IgD-negative memory B cell (primary cell): ENCODE measurements at regions not wholly inside any gene's neighbourhood (a gene's known extent, or its start where the extent isn't known, plus 50 kb on each side); places are given as distances from the start of the nearest gene placed in this dataset.
"Not testable (repeated sequence)": the region's sequence is repeated elsewhere in the genome, so short reads cannot be mapped to it uniquely, and the experiment has no call there.

Experiments used
- H3K27ac Mint-ChIP-seq, 3 donors: one replicate each; pipeline ENCODE4 v1.8.0; 2020 to 2022; ENCODE audit warnings: mild to moderate bottlenecking in 3 of 3, mixed read lengths in 3 of 3, moderate library complexity in 1 of 3
- H3K27me3 Mint-ChIP-seq: one replicate; pipeline ENCODE4 v1.8.0; 2021; ENCODE audit warnings: mixed read lengths
- H3K36me3 Mint-ChIP-seq: one replicate; pipeline ENCODE4 v1.8.0; 2020; ENCODE audit warnings: mild to moderate bottlenecking, mixed read lengths
- H3K4me1 Mint-ChIP-seq, 3 donors: one replicate each; pipeline ENCODE4 v1.8.0; 2020 to 2022; ENCODE audit warnings: mixed read lengths in 3 of 3, mild to moderate bottlenecking in 1 of 3
- H3K4me3 Mint-ChIP-seq, 4 donors: one replicate each; pipeline ENCODE4 v1.8.0; 2020 to 2022; ENCODE audit warnings: mild to moderate bottlenecking in 4 of 4, mixed read lengths in 4 of 4, moderate library complexity in 3 of 4
- H3K9me3 Mint-ChIP-seq, 3 donors: one replicate each; pipeline ENCODE4 v1.8.0; 2020 to 2021; ENCODE audit warnings: mixed read lengths in 3 of 3, mild to moderate bottlenecking in 1 of 3

DNA sequence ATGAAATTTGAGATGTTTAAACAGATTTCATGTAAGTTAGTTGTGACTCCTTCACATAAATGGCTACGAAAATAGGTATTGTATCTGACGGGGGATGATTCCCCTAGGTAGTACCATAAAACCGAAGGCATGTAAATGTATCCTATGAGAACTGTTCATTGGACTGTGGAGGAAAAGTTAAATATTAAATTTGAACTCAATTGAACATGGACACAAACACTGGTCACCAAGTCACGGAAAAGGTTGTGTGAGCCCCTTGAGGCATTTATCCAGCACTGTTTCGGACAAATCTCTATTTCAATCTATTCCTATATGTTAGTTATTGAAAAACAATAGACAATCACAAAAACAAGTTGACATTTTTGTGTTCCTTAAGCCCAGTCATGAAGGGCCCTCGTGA, 1014.3 kb upstream of the NOVA1 start:
- H3K4me1 Mint-ChIP-seq, result no peaks in the 10 kb centered on the region
- H3K36me3 Mint-ChIP-seq, result no peaks in the 10 kb centered on the region
- no peak overlapping the region for H3K4me3 Mint-ChIP-seq
- no peak overlapping the region for H3K27ac Mint-ChIP-seq
- peaks cover 0 to 11% (median 0%) of the 10 kb centered on the region in 3 donors for H3K9me3 Mint-ChIP-seq
- no peaks in the 10 kb centered on the region for H3K27me3 Mint-ChIP-seq

DNA sequence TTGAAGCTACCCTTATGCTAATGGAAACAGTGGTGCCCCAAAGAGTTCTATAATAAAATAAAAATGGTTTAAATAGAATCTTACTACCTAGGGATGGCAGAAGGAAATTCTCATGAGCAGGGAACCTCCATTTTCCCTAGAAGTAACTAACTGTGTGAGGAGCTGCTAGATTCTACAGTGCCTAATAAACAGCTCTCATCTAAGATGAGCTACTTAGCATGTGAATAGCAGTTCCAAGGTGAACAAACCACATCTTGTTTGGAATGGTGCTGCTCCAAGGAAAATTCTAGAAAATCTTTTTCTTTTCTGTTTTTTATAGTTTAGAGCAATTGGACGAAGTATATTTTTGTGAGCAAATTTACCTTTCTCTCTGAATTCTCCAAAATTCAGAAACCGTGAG, 1015.3 kb upstream of the NOVA1 start:
- Mint-ChIP-seq H3K4me1 (no peaks in the 10 kb centered on the region), H3K27ac (no peak overlapping the region), H3K27me3 (no peaks in the 10 kb centered on the region), H3K4me3 (no peak overlapping the region), H3K9me3 (peaks cover 0 to 10% (median 0%) of the 10 kb centered on the region in 3 donors), H3K36me3 (no peaks in the 10 kb centered on the region)

GRCh38 chr14:27623782-27624181, 1025.9 kb upstream of the NOVA1 start:
- H3K4me1 Mint-ChIP-seq, result peaks cover 0 to 2% (median 0%) of the 10 kb centered on the region in 3 donors
- H3K27ac Mint-ChIP-seq, result no peak overlapping the region
- no peak overlapping the region for H3K4me3 Mint-ChIP-seq
- H3K27me3 Mint-ChIP-seq, result no peaks in the 10 kb centered on the region
- H3K36me3 Mint-ChIP-seq, result no peaks in the 10 kb centered on the region
- peaks cover 5 to 17% (median 9%) of the 10 kb centered on the region in 3 donors for H3K9me3 Mint-ChIP-seq

- no peaks in the 10 kb centered on the region for H3K4me1 Mint-ChIP-seq
- H3K9me3 Mint-ChIP-seq, result peaks cover 2 to 7% (median 3%) of the 10 kb centered on the region in 3 donors
- no peaks in the 10 kb centered on the region for H3K27me3 Mint-ChIP-seq
Observed at GRCh38 chr14:27634056-27634970, 1036.5 kb upstream of the NOVA1 start.

DNA sequence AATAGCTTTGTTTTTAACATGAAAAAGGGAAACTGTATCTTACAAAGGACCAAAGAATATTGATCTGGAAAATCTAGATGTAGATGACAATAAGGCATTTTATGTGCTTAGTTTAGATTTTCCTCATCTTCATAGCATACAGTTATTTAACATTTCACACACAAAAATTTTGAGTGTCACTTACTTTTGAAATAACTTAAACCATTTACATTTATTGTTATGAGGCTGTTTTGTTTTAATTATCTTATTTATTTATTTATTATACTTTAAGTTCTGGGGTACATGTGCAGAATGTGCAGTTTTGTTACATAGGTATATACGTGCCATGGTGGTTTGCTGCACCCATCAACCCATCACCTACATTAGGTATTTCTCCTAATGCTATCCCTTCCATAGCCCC, 1042.9 kb upstream of the NOVA1 start:
- not testable (repeated sequence) for H3K36me3 Mint-ChIP-seq, H3K27ac Mint-ChIP-seq, H3K27me3 Mint-ChIP-seq, H3K9me3 Mint-ChIP-seq, H3K4me3 Mint-ChIP-seq, H3K4me1 Mint-ChIP-seq

More at GRCh38 chr14:27634056-27634970, 1036.5 kb upstream of the NOVA1 start:
- Mint-ChIP-seq H3K4me3 (no peak overlapping the region), H3K27ac (no peak overlapping the region), H3K36me3 (no peaks in the 10 kb centered on the region)

GRCh38 chr14:27642251-27642866, 1044.5 kb upstream of the NOVA1 start:
- no peak overlapping the region for H3K4me3 Mint-ChIP-seq
- H3K27me3 Mint-ChIP-seq, result no peaks in the 10 kb centered on the region
- H3K4me1 Mint-ChIP-seq, result no peaks in the 10 kb centered on the region
- H3K36me3 Mint-ChIP-seq, result no peaks in the 10 kb centered on the region
- no peak overlapping the region for H3K27ac Mint-ChIP-seq
- peaks cover 0 to 2% (median 0%) of the 10 kb centered on the region in 3 donors for H3K9me3 Mint-ChIP-seq

- Mint-ChIP-seq H3K4me3 (no peak overlapping the region), H3K27ac (no peak overlapping the region), H3K27me3 (no peaks in the 10 kb centered on the region), H3K36me3 (peaks cover 5% of the 10 kb centered on the region), H3K4me1 (peaks cover 0 to 2% (median 0%) of the 10 kb centered on the region in 3 donors), H3K9me3 (peaks cover 11 to 28% (median 14%) of the 10 kb centered on the region in 3 donors)
Observed at GRCh38 chr14:27660683-27661082, 1062.8 kb upstream of the NOVA1 start.

- H3K4me1 Mint-ChIP-seq, result no peaks in the 10 kb centered on the region
- no peak overlapping the region for H3K27ac Mint-ChIP-seq
- peaks cover 3% of the 10 kb centered on the region for H3K36me3 Mint-ChIP-seq
- peaks cover 10 to 19% (median 12%) of the 10 kb centered on the region in 3 donors for H3K9me3 Mint-ChIP-seq
- no peaks in the 10 kb centered on the region for H3K27me3 Mint-ChIP-seq
- no peak overlapping the region for H3K4me3 Mint-ChIP-seq
Observed at GRCh38 chr14:27668531-27668930, 1070.7 kb upstream of the NOVA1 start.

DNA sequence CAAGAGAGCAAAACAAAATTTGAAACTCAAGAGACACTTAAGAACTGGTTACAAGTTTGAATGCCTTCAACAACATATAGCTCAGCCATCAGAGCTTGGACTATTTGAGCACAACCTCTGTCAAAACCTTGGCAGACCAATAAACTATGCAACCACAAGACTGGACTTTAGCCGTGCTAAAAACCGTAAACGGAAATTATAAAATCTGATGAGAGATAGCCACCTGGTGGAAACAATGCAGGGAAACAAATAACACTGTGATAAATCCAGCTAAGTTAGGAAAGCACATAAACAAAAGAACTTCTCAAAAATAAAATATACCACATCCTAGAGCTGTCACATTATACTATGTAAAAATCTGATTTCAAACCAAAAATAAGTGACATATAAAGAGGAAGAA, 1074.2 kb upstream of the NOVA1 start:
- peaks cover 1% of the 10 kb centered on the region for H3K36me3 Mint-ChIP-seq
- no peaks in the 10 kb centered on the region for H3K27me3 Mint-ChIP-seq
- no peak overlapping the region for H3K27ac Mint-ChIP-seq
- H3K9me3 Mint-ChIP-seq, result peaks cover 5 to 13% (median 8%) of the 10 kb centered on the region in 3 donors
- no peak overlapping the region for H3K4me3 Mint-ChIP-seq
- no peaks in the 10 kb centered on the region for H3K4me1 Mint-ChIP-seq

GRCh38 chr14:27672811-27673737, 1075.2 kb upstream of the NOVA1 start:
- not testable (repeated sequence) for H3K27ac Mint-ChIP-seq, H3K4me1 Mint-ChIP-seq, H3K36me3 Mint-ChIP-seq, H3K4me3 Mint-ChIP-seq, H3K27me3 Mint-ChIP-seq
- peaks cover 5 to 13% (median 8%) of the 10 kb centered on the region in 3 donors for H3K9me3 Mint-ChIP-seq

DNA sequence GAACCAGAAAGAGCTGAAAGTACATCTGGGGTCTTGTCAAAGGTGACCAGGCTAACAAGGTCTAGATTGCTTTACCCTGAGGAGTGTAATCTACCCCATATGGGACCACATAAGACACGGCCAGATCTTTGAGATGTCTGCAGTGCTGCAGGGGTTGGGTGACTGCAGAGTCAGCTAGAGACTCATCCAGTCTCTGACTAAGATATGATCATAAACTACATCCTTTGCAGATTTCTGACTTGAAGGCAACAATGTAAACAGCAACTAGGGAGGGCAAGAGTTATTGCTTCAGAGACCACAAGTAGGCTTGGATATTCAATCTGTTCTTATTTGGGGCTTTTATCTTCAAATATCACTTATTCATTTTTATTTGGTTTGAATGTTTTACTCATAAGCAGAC, 1080.5 kb upstream of the FOXG1 start:
- Mint-ChIP-seq H3K4me1 (no peaks in the 10 kb centered on the region), H3K36me3 (no peaks in the 10 kb centered on the region), H3K27ac (no peak overlapping the region), H3K4me3 (no peak overlapping the region), H3K9me3 (peaks cover 0 to 21% (median 3%) of the 10 kb centered on the region in 3 donors), H3K27me3 (no peaks in the 10 kb centered on the region)

DNA sequence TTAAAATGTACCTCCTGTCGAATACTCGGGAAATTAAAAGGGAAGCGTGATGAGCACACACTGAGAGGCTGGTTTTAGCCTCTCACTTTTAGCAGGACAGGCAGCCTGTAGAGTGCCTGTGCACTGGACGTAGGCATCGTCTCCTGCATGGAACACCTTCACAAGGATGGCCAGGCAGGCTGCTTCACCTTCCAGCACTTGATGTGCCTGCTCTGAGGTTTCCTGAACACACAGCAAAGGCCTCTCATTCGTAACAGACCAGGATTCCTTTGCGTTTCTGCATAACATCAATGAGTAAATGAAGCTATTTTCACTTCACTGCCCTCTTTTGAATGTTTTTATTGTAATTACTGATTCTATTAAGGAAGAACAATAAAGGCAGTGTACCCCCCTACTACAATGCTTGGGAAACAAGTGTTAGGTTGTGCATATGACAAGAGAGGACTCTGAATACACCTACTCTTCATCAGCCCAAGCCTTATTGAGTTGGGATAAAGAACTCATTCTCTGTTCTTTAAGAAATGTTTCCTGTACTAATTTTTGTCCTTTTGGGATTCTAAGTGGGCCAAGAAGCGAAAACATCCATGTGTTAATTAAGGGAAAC, 1077.6 kb upstream of the FOXG1 start:
- Mint-ChIP-seq H3K27me3 (no peaks in the 10 kb centered on the region), H3K9me3 (peaks cover 0 to 21% (median 3%) of the 10 kb centered on the region in 3 donors), H3K4me1 (no peaks in the 10 kb centered on the region), H3K4me3 (no peak overlapping the region), H3K27ac (no peak overlapping the region), H3K36me3 (no peaks in the 10 kb centered on the region)

DNA sequence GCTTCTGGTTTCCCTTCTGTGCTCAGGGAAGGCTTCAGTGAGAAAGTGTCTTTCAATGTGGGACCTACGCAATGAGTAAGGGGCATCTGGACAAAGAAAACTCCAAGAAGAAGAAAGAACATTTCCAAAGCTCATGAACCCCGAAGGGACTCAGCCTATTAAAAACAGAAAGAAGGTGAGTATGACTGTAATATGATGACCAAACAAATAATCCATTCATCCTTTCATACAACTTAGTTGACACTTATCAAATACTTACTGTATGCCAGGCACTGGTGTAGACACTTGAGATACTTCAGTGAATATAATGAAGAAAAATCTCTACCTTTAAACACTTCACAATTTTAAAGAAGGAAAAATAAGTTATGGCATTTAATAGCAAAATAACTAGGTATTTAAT, 1054.2 kb upstream of the FOXG1 start:
- Mint-ChIP-seq H3K4me1 (peaks cover 0 to 1% (median 0%) of the 10 kb centered on the region in 3 donors), H3K27me3 (no peaks in the 10 kb centered on the region), H3K4me3 (no peak overlapping the region), H3K9me3 (peaks cover 11 to 24% (median 14%) of the 10 kb centered on the region in 3 donors), H3K27ac (no peak overlapping the region), H3K36me3 (no peaks in the 10 kb centered on the region)

- H3K27ac Mint-ChIP-seq, result no peak overlapping the region
- H3K9me3 Mint-ChIP-seq, result peaks cover 11 to 26% (median 11%) of the 10 kb centered on the region in 3 donors
- H3K36me3 Mint-ChIP-seq, result no peaks in the 10 kb centered on the region
- H3K4me1 Mint-ChIP-seq, result peaks cover 0 to 1% (median 0%) of the 10 kb centered on the region in 3 donors
- no peaks in the 10 kb centered on the region for H3K27me3 Mint-ChIP-seq
- H3K4me3 Mint-ChIP-seq, result no peak overlapping the region
Observed at GRCh38 chr14:27715561-27715960, 1051.0 kb upstream of the FOXG1 start.
